ENCODE measurements at regions not wholly inside any gene's neighbourhood (a gene's known extent, or its start where the extent isn't known, plus 50 kb on each side); places are given as distances from the start of the nearest gene placed in this dataset.
"Not testable (repeated sequence)": the region's sequence is repeated elsewhere in the genome, so short reads cannot be mapped to it uniquely, and the experiment has no call there.

DNA sequence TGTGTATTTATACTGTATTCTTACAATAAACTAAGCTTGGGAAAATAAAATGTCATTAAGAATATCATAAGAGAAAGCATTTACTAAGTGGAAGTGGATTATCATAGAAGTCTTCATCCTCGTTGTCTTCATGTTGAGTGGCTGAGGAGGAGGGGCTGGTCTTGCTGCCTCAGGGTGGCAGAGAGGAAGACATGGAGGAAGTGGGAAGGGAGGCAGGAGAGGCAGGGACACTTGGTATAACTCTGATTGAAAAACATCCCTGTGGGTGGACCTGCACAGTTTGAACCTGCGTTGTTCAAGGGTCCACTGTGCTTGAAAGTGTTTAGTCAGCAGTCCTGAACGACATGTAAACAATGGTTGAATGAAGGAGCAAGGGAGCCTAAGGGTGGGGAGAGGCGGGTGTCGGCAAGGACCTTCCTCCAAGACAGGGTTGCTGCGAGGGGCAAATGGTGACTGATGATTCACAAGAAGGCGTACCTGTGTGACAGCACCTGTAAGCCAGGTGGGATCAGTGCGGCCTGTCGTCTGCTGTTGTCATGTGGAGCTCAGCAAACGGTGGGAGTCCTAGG is 103.8 kb upstream of the KLF13 start:
- DNase-seq: no peak

DNA sequence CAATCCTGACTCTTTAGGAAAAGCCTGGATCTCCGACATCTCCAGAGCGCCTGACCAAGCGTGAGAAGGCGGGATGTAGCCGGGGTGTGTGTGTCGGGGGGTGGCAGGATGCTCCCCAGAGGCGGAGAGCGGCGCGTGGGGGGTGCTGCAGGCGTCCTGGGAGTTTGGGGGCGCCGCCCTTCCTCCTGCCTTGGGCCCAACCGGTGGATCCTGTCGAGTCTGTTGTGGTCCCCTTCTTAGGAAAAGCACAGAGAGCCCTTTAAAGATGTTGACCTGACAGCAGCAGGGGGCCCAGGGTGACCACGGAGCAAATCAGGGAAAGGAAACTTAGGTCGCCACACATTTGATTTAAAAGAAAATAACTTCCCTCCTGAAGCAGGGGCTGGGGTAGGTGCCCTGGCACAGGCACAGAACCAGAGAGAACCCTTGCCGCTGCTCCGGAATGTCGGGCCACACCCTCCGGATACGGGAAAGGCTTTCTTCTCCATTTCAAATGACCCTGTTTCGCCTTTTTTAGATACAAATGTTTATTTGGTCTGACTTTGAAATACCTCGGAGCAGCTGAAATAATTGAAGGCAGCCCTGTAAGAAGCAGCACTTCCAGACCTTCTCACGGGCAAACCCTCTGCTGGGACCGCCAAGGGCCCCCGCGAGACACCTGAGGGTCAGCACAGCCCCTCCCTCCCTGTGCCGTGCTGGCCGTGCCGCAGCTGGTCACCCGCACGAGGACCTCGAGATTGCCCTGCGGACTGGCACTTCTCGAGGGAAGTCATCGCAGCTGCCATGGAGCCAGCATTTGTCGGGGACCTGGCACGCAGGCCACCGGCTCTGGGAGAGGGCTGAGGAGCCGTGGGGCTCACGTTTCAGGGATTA is 102.9 kb upstream of the KLF13 start:
- DNase-seq: no peak

DNA sequence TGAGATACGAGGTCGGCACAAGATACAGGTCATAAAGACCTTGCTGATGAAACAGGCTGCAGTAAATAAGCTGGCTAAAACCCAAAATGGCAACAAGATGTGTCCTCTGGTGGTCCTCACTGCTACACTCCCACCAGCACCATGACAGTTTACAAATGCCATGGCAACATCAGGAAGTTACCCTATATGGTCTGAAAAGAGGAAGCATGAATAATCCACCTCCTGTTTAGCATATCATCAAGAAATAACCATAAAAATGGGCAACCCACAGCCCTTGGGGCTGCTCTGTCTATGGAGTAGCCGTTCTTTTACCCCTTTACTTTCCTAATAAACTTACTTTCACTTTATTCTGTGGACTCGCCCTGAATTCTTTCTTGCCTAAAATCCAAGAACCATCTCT is 102.0 kb upstream of the KLF13 start:
- DNase-seq: not testable (repeated sequence)

DNA sequence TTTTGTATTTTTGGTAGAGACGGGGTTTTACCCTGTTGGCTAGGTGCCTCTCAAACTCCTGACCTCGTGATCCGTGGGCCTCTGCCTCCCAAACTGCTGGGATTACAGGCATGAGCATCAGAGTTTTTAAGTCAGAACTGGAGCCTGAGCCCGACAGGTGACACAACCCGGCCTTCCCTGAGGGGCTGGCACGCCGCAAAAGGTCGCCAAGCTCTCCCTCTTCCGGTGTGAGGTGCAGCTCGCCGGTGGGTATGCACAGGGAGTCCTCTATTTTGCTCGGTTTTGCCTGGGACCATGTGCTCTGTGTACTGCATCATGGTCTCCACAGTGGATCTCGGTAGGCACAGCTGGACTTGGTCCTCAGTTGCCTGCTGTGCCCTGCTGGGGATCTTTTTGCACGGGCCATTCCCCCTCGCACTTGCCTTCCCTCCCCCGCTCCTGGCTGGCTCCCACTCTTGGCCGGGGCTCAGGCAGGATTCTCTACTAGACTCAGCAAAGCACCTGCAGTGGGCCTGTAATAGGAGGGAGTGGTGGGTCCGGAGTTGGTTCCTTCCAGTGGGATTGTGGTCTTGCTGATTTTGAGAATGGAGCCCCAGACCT is 101.2 kb upstream of the KLF13 start:
- no peak for DNase-seq

DNA sequence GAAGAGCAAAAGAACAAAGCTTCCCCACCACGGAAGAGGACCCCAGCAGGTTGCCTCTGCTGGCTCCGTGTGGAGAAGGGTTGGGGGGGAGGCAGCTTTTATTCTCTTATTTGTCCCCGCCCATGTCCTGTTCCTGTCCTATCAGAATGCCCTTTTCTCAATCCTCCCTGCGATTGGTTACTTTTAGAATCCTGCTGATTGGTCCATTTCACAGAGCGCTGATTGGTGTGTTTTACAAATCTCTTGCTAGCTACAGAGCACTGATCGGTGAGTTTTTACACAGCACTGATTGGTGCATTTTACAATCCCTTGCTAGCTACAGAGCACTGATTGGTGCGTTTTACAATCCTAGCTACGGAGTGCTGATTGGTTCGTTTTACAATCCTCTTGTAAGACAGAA is 100.6 kb upstream of the KLF13 start:
- DNase-seq: no peak

DNA sequence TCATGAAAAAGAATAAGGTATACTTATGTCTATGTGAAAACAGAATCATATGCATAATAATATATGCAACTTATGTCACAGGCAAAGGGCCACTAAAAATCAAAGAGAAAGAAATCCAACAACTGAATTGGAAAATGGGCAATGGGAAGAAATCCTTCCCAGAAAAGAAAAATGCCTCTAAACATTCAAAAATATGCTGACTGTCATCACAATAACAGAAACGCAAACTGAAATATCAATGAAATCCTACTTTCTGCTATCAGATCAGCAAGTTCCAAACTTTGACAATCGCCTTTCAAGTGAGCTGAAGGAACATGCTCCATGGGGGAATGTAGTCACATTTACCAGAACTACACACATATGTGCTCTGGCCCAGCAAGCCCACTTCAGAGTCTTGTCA is 99.4 kb upstream of the KLF13 start:
- no peak for DNase-seq

DNA sequence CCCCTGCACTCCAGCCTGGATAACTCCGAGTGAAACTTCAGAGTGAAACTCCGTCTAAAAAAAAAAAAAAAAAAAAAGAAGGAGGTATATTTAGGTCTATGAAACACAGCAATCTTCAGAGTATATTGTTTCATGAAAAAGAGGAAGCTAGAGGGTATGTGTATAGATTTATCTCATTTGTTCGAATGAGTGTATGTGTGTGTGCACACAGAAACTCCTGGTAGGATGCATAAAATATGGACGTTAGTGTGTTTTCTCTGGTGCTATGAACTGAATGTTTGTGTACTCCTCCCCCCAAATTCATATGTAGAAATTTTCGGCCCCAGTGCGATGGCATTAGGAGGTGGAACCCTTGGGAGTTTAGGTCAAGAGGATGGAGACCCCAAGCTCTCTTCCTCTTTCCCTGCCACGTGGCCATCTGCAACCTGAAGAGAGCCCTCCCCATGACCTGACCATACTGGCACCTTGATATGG is 98.6 kb upstream of the KLF13 start:
- no peak for DNase-seq

DNA sequence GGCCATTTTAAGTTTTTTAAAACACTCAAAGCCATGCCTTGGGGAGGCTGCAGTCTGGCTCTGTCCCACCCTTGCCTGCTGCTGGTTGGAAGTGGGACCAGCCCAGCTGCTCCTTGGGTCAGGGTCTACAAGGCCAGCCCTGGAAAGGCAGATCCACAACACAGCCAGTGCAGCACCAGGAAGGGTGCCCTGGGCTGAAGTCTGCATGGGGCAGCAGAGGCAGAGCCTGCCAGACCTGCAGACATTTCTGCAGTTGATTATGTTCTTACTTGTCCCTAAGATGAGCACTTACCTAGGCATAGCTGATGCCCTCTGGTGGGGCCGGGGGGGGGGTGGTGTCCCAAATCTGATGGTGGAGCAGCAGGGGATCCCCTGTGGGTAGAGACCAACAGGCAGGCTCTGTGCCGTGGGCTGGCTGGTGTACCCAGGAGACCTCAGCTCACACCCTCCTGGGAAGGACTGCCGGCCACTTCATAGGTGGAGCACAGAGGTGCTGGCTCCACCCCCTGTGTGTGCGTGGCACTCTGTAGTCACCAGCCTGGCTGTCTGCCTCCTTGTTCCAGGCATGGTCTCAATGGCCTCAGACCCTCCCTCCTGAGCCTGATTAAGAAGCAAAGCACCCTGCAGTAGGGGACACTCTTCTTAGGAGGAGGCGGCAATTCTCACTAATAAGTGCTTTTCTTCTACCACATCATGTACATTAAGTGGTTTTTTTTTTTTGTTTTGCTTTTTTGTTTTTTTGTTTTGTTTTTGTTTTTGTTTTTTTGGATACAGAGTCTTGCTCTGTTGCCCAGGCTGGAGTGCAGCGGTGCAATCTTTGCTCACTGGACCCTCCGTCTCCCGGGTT is 97.4 kb upstream of the KLF13 start:
- no peak for DNase-seq

DNA sequence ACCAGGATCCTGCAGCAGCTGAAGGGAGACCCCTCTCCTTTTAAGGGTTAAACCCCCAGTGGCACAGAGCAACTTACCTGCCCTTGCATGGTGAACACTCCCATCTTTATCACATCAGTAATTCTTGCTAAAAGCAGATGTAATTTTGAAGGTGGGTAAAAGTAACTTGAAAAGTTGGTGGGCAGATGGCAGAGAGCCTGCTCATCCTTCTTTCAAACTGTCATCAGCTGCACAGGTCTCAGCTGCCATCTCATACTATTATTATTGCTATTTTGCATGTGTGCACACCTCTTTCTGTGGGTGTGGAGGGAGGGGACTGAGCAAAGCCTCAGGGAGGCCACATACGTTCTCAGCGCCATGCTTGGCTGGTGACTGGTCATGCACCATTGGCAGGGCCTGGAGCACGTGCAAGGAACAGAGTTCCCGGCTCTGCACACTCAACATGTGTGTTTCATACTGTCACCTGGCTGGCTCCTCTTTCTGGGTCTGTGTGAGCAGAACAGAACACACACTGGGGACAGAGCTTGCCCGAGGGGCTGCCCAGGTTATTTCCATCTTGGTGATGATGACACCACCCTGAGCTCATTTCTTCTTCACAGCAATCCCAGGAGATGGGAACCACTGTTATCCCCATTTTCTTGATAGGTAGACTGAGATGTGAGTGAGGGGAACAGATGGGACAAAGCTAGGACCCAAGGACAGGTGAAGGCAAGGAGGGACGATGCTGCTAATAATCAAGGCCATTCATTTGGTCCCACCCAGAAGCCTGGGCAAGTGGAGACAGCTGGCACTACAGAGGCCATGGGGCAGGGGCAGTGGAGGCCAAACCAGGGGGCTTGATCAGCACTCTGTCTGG is 95.8 kb upstream of the KLF13 start:
- DNase-seq: no peak

DNA sequence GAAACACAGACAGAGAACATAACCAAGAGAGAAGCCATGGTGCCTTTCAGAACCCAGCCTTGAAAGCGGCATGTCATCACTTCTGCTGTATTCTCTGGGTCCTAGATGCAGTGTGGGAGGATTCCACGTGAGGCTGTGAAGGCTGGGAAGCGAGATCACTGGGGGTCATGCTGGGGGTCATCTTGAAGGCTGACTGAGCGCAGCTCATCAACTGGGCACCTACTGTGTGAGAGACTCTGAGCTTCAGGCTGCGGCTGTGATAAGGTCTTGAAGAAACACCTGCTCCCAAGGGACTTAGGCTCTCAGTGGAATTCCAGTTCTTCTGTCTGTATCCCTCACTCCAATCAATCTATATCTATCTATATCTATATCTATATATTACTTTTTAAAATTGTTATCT is 91.8 kb upstream of the KLF13 start:
- no peak for DNase-seq

DNA sequence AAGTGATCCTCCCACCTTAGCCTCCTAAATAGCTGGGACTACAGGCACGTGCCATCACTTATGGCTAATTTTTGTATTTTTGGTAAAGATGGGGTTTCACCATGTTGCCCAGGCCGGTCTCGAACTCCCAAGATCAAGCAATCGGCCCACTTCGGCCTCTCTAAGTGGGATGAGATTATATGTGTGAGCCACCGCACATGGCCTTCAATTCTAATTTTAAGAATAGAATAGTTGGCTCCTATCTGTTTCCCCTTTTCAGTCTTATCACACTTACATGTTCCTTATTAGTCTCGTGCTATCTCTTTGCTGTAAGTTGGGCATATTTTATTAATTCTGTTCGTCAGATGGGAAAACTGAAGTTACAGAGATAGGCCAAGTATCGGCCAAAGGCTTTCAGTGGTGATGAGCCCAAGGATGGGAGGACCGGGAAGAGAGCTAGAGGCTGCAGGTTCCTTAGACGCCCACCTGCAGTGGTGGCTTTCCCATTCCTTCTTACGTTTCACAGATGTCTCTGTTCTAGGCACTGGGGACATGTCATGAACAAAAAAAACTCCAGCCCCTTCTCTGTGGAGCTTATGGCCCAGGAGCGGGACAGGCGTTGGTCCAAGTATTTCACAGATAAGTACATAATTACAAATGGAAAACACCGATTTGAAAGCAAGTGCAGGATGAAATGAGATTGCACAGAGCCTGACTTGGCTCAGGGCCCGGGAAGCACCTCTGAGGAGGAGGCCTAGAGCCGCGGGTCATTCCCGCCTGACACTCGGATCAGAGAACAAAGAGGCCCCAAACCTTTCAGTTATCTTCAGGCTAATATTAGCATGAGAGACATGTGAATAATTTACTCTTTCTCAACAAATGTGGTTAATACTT is 91.1 kb upstream of the KLF13 start:
- no peak for DNase-seq

DNA sequence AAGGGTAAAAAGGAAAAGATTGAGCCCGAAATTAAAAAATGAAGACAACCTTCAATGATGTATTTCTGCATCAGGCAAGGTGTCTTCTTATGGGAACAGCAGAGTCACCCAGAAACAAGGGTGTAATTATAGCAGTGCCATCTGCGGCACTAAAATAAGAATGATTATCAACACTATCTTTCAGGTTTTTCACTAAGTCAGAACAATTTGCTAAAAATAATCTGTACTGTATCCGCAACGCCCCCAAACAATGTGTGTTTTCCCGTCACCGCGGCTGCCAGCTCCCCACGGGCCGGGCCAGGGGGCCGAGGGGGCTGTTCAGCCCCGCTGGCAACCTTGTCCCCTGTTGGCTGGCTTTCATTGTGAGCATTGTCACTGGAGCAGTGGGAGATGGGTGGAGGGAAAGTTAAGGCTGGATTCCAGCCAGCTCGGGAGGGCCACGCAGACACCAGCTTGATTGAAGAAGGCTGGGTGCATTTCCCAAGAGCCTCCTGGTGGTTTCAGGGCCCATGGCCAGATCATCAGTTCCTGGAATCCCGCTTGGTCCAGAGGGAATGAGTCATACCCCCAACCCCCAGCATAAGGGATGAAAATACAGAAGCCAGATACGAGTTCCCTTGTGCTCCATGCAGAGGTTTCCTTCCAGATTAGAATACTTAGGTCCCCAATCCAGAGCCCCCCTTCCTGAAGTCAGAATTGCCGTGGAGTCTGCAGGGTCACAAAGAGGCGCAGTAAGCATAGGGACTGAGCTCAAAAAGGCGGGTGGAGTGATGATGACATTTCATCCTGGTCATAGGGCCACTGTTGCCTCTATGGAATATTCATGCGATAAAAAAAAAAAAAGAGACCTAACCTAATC is 90.2 kb upstream of the KLF13 start:
- DNase-seq: no peak

DNA sequence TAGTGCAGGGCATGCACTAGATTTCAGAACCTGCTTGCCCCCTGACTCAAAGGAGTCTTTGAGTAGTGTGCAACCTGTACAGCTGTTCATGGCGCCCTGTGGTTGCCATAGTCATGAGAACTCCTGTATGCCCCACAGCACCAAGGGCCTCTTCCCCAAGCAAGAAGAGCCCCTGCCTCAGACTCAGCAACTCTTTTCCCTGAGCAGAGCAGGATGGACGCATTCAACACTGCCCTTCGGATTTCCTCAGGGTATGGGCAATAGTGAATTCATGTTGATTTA is 89.7 kb upstream of the KLF13 start:
- no peak for DNase-seq

DNA sequence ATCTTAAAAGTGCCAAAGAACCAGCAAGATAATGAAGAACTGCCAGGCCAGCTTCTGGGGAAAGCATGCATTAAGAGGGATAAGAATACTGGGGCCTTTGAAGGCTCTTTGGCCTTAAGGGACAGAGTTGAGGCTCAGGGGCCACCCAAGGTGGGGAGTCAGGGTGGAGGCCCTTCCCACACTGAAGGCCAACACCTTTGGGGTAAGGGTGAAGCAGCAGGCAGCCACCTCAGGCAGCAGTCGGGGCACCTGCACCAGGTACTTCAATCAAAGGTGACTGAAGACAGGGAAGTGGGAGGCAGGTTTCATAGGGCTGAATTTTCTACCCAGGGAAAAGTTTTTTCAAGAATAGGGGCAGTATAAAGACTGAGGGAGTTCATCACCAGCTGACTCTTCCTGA is 87.7 kb upstream of the KLF13 start:
- no peak for DNase-seq

DNA sequence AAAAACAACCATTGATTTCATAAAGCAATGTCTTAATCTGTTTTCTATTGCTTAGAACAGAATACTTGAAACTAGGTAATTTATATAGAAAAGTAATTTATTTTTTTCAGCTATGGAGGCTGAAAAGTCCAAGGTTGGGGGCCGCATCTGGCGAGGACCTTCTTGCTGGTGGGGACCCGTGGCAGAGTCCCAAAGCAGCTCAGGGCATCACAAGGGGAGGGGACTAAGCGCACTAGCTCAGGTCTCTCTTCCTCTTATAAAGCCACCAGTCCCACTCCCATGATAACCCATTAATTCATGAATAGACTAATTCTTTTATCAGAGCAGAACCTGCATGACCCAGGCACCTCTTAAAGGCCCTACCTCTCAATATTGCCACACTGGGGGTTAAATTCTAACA is 87.2 kb upstream of the KLF13 start:
- no peak for DNase-seq

DNA sequence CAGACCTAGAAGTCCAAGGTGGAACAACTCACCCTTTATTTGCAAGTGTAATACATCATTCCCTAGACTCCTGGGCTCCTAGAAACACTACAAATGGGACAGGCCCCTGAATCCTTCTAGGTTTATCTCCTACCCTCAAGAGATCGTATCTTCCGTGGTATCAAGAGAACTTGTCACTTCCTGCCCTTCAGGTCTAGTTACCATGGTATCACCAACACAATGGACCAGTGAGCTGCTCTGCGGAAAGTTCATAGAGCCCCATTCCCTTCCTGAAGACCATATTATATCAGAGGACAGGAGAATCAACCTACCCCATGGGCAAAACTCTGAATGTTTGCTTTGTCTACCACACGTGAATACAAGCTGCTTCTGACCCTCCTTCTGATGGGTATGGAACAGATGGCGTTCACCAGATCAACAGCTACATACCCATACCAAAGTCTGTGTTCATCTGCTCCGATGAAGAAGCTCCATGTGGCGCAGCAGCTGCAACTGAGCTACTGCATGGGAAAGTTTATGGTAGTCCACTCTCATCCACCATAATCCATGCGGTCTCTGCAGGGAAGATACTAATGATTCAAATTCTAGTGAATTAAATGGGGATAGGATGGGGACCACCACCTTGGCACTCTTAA is 84.6 kb upstream of the KLF13 start:
- peak; percentile 85 for DNase-seq

DNA sequence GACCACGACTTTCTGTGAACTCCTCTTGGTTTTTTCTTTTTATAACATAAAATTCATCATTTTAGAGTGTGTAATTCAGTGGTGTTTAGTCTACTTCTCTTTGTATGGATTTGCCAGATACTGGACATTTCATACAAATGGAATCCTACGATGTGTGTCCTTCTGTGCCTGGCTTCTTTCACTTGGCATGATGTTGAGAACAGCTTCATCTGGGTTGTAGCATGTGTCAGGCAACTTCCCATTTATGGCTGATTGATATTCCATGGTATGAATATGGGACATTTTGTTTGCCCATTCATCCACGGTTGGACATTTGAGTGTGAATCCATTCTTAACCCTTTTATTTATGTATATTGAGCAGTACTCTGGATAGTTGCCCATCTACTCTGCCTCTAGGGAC is 82.7 kb upstream of the KLF13 start:
- no peak for DNase-seq

DNA sequence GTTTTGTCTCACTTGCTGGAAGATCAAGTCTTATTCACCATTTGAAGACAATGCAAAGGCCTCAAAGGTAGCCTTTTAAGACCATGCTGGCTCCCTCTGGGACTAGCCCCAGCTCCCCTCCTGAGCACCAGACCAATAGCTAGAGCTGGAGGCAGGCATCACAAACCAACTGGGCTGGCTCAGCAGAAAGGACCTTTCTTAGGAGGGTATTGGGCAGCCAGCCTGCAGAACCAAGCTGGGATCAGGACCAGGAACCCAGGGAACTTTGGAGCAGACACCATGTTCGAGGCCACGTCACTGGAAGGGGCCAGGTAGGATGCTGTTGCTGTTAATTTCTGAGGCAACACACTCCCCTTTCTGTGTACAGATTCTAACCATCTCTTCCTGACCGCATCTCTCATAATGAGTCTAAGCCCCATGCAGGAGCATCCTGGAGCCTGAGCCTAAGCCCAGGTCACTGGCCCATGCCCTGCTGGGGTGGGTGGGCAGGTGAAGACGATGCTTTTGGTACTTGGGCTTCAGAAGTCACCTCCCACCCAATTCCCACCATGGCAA is 81.4 kb upstream of the KLF13 start:
- DNase-seq: no peak

DNA sequence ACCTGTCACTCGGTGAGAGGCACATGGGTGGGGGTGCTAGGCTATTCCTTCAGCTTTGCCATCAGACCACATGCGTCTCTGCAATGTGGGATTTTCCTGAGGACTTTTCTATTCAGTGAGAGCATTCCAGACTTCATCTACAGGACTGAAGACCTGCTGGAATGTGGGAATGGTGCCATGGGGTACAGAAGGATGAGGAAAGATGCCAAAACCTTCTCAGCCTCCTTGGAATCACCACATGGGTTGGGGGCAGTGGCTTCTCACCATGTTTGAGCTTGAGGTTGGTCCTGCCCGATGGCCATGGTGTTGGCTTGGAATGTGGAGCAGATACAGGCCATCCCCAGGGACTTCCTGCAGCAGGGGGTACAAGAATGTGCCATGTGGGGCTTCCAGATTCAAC is 80.9 kb upstream of the KLF13 start:
- no peak for DNase-seq

DNA sequence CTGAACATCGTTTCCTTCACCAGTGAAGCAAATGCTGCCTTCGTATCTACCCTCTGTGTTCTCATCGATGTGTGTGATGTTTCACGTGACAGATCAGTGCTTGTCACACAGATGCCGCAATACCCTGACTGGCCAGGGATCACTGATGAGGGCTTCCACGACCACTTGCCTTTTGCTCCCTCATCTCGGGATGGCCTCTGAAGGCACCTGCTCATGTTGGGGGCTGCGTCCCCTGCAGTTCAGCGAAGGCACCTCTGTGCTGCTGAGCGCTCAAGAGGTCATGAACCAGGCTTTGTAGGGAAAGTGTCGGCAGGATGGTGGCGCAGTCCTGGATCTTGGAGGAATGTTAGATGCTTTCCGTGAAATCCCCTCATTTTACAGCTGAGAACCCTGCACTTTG is 79.2 kb upstream of the KLF13 start:
- no peak for DNase-seq

Measured in CD4-positive, alpha-beta T cell treated with Interleukin-17A for 1 hour (primary cell).